GM19395 (cell line): ENCODE measurements at regions not wholly inside any gene's neighbourhood (a gene's known extent, or its start where the extent isn't known, plus 50 kb on each side); places are given as distances from the start of the nearest gene placed in this dataset.

ENCODE experiments used
- ATAC-seq: cut with Tn5 transposase; IDR thresholded peaks from one replicate; pipeline ENCODE4 v1.9.1; 2021; ENCODE audit warnings: mild to moderate bottlenecking, moderate library complexity; ENCODE audit not compliant: unreplicated experiment

- ATAC-seq, result no peak
These were observed 416.1 kb upstream of the CTNND2 start for GRCh38 chr5:12320331-12320730.

GRCh38 chr5:12316812-12317211 is 412.6 kb upstream of the CTNND2 start:
- ATAC-seq, result no peak

DNA sequence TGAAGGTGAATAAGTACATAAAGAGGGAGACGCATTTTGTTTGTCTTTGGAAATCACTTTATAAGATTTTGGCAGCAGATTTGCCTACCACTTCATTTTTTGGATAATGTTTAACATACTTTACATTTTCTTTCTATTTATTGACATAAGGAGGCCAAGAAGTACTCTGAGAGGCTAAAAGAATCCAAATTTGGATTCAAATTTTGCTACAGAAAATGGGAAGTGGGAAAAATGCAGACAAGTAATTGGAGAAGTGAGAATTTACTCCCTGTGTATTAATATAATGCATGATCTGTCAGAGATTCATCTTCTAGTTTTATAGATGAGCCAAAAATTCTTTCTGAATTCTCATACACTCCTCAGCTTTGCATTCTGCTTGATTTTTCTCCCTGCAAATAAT is 411.2 kb upstream of the CTNND2 start:
- no peak for ATAC-seq

DNA sequence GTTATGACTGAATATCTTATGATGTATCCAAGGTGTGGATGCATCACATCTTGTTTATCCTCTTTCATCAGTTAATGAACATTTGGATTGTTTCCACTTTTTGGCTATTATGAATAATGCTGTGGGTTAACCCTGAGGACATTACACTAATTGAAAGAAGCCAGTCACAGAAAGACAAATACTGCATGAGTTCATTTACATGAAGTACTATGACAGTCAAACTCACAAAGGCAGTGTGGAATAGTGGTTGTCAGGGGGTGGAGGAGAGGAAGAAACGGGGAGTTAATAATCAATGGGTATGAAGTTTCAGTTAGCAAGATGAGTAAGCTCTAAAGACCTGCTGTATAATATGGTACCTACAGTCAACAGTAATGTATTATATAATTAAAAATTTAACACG is 409.4 kb upstream of the CTNND2 start:
- peak; percentile 60 for ATAC-seq

GRCh38 chr5:12312343-12312742 is 408.1 kb upstream of the CTNND2 start:
- no peak for ATAC-seq

- ATAC-seq, result no peak
These were observed 389.9 kb upstream of the CTNND2 start for GRCh38 chr5:12294151-12294550.

DNA sequence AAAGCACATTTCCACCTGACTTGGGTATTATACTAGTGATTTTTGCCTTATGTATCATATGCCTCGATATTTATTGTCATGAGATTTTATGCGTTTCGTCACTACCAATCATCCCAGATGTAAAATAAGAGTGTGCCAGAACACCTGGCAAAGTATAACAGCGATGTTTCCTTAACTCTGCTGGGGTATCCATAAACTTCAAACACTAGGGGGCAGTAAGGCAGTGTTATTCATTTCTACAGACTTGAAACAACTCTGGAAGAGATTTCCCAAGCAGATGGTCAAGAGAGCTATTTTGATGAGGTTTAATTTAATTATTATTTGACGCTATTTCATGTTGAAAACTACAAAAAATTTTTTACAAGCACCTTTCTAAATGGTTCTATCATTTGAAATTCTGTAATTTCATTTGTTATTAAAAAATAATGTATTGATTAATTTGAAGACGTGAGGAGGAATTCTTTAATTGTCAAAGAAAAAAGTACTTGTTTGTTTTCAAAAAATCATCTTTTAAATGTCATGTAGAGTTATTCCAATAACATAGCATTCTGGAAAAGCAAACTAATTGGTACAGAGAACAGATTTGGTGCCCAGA is 388.5 kb upstream of the CTNND2 start:
- ATAC-seq, result no peak

GRCh38 chr5:12284604-12285003 is 380.4 kb upstream of the CTNND2 start:
- no peak for ATAC-seq

DNA sequence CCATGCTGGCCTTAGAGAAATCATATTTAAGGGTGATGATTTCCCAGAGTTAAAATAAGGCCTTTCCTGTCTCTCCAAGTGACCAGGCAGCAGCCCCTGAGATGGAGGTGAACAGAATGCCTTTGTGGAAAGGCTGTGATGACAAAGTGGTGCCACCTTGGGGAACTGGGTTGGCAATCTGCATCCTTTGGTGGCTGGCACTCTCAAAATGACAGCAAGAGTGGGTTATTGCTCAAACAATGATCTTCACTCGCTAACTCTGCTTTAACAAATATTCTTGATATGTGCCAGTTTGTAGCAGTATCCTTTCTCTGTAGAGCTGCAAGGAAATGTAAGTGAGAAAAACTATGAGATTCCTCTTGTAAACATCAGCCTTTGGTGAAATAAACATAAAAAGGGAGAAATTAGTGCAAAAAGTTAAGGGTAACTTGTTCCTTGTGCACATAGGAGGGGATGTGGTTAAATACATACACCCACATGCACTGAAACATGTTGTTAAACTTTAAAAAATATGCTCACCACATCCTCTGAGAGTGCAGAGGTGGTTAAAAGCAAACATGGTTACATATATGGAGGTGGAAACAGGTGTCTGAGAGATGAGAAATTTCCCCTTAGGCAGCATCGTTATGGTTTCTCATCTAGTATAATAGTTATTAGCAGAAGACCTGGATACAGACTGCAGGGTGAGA is 373.4 kb upstream of the CTNND2 start:
- ATAC-seq, result peak; percentile 94

- ATAC-seq, result no peak
These were observed 370.0 kb upstream of the CTNND2 start for GRCh38 chr5:12274236-12274635.

DNA sequence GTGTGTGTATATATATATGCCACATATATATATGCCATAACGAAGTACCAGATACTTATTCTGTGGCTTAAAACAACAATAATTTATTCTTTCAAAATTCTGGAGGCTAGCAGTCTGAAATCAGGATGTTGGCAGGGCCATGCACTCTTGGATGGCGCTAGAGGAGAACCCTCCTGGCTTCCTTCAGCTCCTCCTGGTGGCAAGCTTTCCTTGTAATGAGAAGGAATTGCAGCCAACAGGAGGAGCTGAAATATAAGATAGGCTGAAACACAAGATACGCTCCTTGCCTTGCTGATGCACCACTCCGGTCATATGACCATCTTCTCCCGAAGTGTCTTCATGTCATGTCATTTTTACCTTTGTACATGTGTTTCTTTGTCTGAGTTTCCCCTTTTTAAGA is 368.1 kb upstream of the CTNND2 start:
- no peak for ATAC-seq

- no peak for ATAC-seq
These were observed 366.7 kb upstream of the CTNND2 start for GRCh38 chr5:12270914-12271313.

- ATAC-seq, result no peak
These were observed 364.9 kb upstream of the CTNND2 start for GRCh38 chr5:12269164-12269563.

- ATAC-seq, result no peak
These were observed 354.3 kb upstream of the CTNND2 start for GRCh38 chr5:12258549-12258948.

GRCh38 chr5:12250454-12250853 is 346.2 kb upstream of the CTNND2 start:
- no peak for ATAC-seq

DNA sequence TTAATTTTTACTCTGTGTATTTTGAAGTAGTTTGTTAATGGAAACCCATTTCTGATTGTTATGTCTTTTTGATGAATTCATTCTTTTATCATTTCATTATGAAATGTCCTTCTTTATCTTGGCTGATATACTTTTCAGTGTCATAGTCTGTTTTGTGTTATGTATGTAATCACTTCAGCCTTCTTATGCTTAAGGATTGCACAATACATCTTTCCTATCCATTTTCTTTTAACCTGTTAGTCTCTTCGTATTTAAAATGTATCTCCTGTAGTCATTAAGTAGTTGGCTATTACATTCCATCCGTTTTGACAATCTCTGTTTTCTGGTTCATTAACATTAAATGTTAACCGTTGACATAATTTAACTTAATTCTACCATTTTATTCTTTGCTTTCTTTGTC is 344.6 kb upstream of the CTNND2 start:
- no peak for ATAC-seq

DNA sequence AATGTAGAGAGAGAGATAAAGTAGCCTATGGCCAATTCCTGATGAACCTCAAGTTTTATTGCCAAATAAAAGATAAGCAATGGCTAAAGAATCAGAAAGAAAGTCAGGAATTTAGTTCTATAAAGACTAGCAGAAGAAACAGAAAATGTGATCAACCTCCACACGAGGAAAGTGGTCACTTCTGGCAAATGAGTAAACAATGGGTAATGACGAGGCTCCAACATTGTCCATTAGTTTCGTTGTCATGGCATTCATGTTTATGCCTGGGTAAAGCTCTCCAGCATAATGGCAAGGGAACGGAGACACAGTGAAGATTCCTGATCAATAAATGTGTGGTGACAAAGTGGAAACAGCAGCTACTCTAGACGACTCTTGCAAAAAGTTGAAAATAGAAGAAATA is 341.8 kb upstream of the CTNND2 start:
- ATAC-seq, result no peak

DNA sequence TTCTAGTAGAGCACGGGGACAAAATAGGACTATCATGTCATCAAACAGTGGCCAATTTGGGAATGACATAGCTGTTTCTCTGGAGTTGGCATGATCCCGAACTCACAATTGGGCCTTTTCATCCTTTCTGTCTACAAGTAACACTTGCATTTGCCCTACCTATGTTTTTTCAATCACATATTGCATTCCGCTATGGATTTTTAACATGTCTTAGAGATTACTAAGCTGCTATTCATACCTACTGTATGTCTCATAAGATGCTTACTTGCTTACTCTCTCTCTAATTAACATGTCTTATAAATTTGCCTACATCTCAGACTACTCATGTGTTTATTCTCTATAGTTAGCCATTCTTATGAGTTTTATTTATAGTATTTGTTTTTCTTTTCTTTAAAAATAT is 341.2 kb upstream of the CTNND2 start:
- ATAC-seq, result no peak

DNA sequence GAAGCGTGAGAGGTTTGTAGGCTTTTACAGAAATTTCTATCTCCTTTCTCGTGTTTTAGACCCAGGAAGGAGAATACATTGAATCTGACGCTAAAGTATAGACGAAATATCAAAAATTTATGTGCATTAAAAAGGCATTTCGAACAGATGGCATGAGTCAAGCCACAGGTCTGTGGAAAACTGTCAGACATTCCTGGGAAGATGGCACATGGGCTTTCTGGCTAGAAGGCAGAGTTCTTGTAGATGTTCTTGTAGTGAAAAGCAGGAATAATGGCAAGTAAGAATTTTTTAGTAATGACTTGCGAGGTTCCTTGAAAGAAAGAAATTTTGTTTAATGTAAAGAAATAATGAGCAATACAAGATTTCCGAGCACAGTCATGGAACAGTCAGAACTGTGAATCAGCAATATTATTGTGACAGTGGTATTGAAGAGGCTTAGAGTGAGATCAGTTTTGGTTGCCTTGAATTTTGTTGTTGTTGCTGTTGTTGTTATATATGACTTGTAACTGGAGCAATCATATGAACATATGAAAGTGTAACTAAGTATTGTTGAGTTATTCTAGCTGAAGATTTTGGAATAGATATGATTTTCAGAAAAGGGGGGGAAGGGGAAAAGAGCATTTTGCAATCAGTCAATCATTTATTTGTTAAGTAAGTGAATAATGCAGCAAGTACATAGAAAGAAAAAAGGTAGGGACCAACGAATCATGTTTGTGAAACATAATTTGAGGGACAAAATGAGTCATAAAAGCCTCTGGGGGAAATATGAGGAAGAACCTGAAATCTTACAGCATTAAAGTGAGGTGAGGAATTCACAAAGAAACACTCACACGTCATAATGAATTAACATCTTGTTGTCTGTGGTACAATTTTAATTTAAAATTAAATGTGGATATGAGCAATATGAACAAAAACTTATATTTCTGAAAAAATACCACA is 339.0 kb upstream of the CTNND2 start:
- ATAC-seq, result no peak

DNA sequence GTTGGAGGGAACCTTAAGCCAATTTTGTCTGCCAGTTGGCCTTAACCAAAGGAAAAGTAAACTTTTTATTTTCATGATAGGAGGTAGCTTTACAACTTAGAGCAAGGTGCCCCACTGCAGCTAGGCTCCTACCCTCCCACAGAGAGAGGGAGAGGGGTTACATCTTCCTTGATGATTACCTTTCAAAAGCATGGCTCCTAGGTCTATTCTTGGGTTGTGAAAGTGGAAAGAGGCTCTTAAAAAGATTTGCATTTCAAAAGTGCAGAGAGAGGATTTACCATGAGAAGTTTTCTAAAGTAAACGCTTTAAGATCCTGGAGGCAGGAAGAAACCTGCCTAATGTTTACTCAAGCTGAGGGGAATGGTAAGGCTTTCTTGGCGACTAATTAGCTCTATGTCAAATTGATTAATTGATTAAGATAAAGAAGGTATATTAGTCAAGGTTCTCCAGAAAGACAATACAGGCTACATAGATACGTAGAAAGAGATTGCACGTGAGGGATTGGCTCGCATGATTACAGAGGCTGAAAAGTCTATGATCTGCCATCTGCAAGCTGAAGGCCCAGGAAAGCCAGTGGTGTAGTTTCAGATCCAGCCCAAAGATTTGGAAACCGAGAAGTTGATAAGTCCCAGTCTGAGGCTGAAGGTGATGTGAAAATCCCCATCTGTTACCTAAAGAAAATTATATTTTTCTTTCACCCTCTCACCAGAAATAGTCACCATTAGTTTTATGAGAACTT is 333.8 kb upstream of the CTNND2 start:
- ATAC-seq, result no peak

DNA sequence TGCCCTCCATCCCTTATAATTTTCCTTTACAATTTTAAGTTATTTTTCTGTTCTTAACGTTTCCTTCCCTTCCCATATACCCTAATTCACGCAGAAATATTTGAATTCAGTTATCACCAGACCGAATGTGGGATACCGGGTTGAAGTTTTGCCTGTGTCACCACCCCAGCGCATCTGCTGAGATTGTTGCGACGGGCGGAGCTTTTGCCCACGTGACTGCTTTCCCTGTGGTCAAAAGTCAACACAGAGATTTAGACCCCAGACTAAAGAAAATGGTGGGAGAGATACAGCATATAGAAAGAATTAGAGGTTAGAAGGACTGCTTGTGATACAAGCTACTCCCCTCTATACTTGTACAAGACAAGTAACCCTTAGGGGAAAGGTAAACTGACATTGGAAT is 326.4 kb upstream of the CTNND2 start:
- ATAC-seq, result no peak
